ENCODE measurements at regions not wholly inside any gene's neighbourhood (a gene's known extent, or its start where the extent isn't known, plus 50 kb on each side); places are given as distances from the start of the nearest gene placed in this dataset.

GRCh38 chr15:53462651-53463050 is 296.8 kb downstream of the WDR72 start:
- DNase-seq = no peak

GRCh38 chr15:53461677-53462076 is 297.8 kb downstream of the WDR72 start:
- no peak for DNase-seq

- DNase-seq = no peak
Measured at GRCh38 chr15:53458736-53459135, 300.7 kb downstream of the WDR72 start.

GRCh38 chr15:53457479-53457878 is 302.0 kb downstream of the WDR72 start:
- no peak for DNase-seq

GRCh38 chr15:53454843-53455721 is 304.4 kb downstream of the WDR72 start:
- DNase-seq = no peak

- no peak for DNase-seq
Measured at GRCh38 chr15:53454535-53454842, 305.0 kb downstream of the WDR72 start.

GRCh38 chr15:53453253-53454105 is 306.0 kb downstream of the WDR72 start:
- no peak for DNase-seq

GRCh38 chr15:53448232-53449015 is 311.0 kb downstream of the WDR72 start:
- DNase-seq = no peak

GRCh38 chr15:53447742-53448141 is 311.7 kb downstream of the WDR72 start:
- DNase-seq = no peak

- no peak for DNase-seq
Measured at GRCh38 chr15:53447053-53447574, 312.3 kb downstream of the WDR72 start.

GRCh38 chr15:53446376-53446775 is 313.1 kb downstream of the WDR72 start:
- no peak for DNase-seq

GRCh38 chr15:53445531-53445930 is 313.9 kb downstream of the WDR72 start:
- no peak for DNase-seq

GRCh38 chr15:53437985-53438841 is 321.2 kb downstream of the WDR72 start:
- no peak for DNase-seq

- no peak for DNase-seq
Measured at GRCh38 chr15:53437366-53437765, 322.1 kb downstream of the WDR72 start.

- DNase-seq = no peak
Measured at GRCh38 chr15:53434174-53434678, 325.2 kb downstream of the WDR72 start.

GRCh38 chr15:53416219-53416940 is 343.1 kb downstream of the WDR72 start:
- no peak for DNase-seq

GRCh38 chr15:53414167-53414566 is 345.3 kb downstream of the WDR72 start:
- no peak for DNase-seq

GRCh38 chr15:53412542-53412941 is 346.9 kb downstream of the WDR72 start:
- no peak for DNase-seq

- no peak for DNase-seq
Measured at GRCh38 chr15:53404930-53405493, 354.5 kb downstream of the WDR72 start.

GRCh38 chr15:53401503-53401902 is 358.0 kb downstream of the WDR72 start:
- no peak for DNase-seq

- no peak for DNase-seq
Measured at GRCh38 chr15:53400986-53401385, 358.5 kb downstream of the WDR72 start.
